NCI-H1105 treated with DMSO at 0.1 percent for 48 hours (cell line): ENCODE measurements at regions not wholly inside any gene's neighbourhood (a gene's known extent, or its start where the extent isn't known, plus 50 kb on each side); places are given as distances from the start of the nearest gene placed in this dataset.
A peak's percentile ranks its signal among the peaks of the same experiment; 100 is the strongest.
"Not testable (repeated sequence)": the region's sequence is repeated elsewhere in the genome, so short reads cannot be mapped to it uniquely, and the experiment has no call there.

Experiments used
- DNase-seq: peaks from one replicate; lab custom pipeline; 2025; lab: John Stamatoyannopoulos, UW

DNA sequence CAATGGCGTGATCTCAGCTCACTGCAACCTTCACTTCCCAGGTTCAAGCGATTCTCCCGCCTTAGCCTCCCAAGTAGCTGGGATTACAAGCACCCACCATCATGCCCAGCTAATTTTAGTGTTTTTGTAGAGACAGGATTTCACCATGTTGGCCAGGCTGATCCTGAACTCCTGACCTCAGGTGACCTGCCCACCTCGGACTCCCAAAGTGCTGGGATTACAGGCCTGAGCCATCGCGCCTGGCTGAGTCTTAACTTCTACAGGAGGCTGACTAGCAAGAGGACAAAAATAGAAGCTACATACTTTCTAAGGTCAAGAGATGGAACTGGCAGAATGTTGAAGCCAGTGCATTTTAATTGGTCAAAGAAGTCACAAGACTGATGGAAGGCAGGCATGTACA, 2296.2 kb upstream of the RAG2 start:
- DNase-seq = not testable (repeated sequence)

DNA sequence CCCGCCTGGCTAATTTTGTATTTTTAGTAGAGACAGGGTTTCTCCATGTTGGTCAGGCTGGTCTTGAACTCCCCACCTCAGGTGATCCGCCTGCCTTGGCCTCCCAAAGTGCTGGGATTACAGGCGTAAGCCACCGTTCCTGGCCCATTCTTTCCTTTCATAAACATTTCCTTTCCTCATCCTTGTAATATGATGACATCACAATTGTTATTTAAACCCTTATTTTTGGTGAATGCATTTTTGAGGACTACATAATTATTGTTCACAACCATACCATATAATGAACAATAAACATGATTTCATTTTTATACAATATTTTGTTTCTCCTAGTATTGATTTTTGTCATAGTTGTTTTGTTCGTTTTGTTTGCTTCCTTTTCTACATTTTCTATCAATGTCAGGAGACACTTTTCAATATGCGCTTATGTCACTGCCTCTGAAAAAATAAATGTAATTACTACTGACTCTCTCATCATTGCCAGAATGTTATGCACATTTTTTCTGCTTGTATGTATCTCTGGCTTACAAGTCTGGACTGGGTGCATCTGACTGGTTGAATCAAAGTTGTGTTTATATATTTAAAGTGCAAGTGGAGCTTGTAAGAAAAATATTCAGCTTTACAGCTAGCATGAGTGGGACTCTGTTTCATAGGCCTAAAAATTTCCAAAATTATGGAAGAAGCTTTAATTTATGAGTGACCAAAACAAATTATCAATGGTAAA, 2286.3 kb upstream of the RAG2 start:
- DNase-seq = no peak

DNA sequence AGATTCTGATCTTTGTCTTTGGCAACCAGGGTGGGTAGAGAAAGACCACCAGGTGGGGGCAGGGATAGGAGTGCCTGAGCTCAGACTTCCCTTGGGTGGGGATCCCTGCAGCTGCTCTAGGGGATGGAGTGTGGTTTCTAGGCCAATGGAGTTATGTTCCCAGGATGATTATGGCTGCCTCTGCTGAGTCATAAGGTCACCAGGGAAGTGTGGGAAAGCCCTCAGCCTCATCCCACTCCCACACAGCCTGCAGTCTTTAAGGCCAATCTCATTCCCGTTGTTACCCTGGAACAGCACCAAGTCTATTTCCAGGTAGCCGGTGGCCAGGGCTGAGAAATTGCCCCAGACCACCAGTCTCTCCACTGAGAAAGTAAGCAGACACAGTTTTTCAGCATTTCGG, 2269.3 kb upstream of the RAG2 start:
- DNase-seq = no peak

DNA sequence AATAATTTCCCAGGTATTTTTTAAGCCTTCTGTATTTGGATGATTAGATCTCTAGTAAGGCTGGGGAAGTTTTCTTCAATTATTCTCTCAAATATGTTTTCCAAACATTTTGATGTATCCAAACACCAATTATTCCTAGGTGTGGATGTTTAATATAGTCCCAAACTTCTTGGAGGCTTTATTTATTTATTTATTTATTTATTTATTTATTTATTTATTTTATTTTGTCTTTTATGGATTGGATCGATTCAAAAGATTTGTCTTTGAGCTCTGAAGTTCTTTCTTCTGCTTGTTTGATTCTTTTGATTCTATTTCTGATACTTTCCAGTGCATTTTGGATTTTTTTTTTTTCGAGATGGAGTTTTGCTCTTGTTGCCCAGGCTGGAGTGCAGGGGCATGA, 2267.9 kb upstream of the RAG2 start:
- DNase-seq = no peak

DNA sequence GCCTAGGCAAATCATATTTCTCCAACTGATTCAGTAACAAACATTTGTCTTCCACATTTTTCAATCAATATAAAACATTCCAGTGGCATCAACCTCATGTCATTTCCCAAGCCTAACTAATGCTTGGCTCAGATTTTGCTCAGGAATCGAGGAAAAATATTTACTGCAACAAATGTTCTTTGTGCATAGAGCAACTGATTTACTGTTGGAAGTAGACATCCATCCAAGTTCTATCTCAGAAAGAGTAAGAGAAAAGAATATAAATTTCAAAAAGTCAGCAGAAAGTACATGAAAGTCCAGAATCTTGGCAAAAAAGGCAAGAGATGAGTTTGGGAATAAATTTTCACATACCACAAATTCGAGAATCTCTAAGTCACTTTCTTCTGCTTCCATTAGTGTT, 2245.0 kb upstream of the RAG2 start:
- no peak for DNase-seq

DNA sequence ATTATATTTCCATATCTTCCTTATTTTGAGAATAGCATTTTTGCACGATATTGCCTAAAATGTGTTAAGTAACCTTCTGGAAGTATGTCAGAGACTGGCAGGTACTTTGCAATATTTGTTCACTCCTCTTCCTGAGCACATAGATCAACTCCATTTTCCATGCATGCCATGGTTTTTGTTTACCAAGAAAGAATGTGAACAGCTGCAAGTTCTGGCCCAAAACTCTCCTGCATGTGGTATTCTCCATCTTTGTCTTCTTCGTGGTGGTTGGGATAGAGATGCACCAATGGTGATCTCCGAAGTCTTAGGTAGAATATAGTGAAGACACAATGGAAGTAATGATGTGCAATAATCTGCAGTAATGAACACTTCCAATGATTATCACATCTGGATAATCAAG, 2241.0 kb upstream of the RAG2 start:
- no peak for DNase-seq

DNA sequence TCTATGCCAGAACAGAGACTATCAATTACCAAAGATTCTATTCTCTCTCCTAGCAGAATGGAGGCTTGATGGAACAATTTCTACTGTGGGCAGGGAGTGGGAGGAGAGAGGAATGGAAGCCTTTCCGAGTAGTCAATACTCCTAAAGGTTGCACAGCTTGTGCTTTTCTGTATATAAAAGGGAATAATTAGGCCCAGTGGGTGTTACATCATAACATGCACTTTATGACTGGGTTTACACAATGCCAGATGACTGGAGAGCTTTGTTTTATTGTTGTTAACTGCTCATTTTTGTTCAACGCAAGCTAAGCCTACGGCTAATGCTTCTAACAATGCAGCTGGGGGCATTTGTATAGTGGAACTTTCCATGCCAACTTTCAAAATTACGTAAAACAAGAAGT, 2237.9 kb upstream of the RAG2 start:
- DNase-seq = no peak

DNA sequence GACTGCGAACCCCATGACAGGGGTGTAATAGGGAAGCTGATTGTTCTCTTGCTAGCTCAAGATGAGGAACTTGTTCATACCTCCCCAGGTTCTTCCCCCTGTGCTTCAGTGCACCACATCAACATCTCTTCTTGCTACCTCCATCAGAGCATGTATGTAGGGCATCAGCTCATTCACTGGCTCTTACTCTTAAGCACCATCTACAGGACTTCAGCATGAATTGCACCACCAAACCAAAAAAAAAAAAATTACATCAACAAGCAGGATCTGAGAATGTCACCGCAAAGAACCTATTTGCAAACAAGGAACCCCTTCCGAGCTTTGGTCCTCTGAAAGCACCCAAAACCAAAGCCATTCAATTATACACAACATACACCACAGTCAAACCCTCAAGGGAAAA, 2226.5 kb upstream of the RAG2 start:
- no peak for DNase-seq

DNA sequence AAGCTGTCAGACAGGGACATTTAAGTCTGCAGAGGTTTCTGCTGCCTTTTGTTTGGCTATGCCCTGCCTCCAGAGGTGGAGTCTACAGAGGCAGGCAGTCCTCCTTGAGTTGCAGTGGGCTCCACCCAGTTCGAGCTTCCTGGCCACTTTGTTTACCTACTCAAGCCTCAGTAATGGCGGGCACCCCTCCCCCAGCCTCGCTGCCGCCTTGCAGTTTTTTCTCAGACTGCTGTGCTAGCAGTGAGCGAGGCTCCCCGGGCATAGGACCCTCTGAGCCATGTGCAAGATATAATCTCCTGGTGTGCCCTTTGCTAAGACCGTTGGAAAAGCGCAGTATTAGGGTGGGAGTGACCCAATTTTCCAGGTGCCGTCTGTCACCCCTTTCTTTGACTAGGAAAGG, 2223.8 kb upstream of the RAG2 start:
- not testable (repeated sequence) for DNase-seq

DNA sequence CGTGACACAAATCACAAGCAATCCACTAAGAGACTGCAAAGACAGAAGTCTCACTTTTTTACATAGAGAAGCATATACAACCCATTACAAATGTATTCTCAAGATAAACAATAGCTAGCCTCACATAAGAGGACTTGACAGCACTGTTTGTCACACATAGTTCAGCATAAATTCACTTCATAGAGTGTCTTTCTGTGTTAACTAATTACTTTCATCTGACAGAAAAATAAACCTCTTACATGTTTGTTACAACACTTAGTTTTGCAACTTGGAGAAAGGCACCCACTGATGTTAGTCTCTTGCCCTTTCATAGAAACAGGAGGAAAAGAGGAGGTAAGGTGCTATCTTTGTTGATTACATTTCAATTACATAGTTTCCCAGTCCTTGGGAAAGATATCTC, 2221.9 kb upstream of the RAG2 start:
- no peak for DNase-seq

DNA sequence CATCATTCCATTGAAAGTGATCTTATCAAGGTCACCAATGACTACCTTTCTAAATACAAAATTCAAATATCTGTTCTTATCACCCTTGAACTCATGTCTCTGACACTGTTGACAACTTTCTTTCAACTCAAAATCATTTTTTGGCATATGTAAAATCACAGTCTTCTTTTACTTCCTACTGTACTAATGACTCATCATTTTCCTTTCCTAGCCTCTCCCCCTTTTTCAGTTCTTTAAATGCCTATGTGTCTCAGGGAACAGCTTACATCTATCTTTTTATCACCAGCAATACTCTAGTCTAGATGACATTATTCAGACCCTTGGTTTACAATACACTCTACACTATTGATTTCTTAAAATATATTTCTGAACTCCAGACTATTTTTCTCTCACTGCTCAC, 2220.7 kb upstream of the RAG2 start:
- DNase-seq = no peak

DNA sequence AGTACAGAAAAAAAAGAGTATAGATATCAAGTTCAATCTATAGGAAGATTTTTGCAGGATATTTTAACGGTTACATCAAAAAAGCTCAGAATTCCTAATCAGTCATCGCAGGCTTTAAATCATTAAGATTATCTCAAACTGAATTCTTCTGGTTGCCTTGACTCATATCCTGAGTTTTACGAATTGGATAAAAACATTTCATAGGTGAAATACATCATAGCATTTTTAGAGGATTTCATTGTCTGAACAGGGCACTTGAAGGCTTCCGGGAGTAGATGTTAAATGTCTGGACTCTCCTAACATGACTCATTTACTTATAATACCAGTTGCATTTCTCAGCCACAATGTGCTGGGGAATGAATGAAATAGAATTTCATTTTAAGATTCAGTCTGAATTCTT, 2216.6 kb upstream of the RAG2 start:
- DNase-seq = no peak

DNA sequence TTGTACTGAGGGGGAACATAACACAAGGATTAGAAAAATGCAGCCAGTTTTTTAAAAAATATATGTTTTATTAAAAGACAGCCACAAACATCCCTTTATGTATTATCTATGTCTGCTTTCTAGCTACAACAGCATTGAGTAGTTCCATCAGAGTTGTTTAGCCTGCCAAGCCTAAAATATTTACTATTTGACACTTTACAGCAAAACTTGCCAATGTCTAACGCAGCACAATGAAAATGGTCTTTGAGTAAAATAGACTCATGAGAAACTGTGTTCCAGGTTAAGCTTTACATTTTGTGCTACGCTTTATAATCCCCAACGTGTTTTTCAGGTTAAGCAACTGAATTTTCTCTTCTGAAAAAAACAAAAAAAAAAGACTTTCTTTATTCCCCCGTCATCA, 2211.5 kb upstream of the RAG2 start:
- no peak for DNase-seq

DNA sequence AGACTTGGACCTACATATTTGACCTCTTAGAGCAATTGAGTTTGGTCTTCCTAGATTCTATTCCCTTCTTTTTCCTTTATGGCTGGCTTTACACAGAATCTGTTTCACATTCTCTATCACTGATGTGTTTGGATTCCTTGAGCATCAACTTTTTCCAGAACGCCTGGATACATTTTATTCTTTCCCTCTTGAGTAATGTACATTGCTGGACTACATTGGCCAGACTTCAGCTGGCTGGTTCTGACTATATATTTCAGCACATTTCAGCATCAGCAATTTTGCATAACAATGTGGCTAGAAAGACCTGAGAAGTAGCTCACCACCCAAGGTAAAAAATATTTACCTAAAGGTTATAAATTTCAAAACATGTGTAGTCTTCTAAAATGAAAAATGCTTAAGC, 2198.2 kb upstream of the RAG2 start:
- DNase-seq = no peak

DNA sequence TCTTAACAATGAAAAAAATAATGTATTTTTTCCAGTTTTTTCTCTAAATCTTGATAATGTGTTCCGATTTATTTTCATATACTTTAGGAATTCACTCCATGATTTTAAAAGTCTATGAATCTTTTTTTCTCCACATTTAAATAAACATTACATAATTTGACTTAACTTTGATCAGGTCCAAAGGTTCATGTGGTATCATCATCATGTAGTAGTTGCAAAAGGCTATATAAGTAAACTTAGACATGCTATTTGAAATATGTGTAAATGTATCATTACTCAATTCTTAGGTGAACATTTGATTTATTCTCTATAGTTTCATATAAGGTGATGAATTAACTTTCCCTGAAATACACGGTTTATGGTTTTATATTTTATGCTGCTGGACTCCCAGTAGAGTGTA, 2197.0 kb upstream of the RAG2 start:
- no peak for DNase-seq

DNA sequence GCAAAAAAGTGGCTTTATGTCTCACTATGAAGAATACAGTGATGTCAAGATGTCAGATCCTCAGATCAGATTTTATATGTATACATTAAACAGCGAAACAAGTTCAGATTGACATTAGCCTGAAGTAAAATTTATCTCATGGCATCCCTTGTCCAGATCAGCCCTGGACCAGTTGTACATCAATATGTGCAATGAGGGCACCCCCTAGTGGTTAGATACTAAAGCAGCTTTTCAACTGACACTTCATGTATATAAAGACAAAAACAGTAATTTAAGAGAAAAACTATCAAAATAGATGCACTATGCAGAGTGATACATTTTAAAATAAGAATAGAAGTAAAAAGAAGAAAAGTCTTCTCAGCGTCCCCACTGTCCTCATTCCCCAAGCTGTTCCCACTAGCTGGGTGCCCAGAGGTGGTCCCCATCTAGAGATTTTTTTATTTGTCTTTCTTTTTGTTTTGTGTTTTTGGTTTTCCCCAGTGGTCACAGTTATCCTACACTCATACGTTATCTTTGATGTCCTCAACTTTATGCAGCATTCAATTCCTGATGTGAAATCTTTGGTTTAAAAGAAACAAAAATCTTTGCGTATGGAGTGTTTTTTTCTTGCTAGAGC, 2193.4 kb upstream of the RAG2 start:
- DNase-seq = peak; percentile 52

DNA sequence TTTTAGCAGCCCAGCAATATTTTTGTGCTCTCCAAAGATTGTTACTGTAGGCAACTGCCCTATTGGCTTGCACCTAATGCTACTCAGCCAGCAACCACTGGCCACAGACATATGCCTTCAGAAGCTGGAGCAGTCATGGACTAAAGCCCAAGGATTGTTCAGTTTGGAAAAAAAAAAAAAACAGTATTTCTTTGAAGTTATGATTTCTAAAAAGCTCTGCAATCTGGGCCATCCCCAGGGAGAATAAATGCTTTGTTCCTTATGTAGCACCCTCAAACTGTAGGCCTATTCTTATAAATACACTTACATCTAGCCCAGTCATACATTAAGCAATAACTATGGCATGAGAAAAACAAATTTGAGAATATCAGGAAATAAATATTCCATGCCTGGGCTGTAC, 2190.5 kb upstream of the RAG2 start:
- no peak for DNase-seq

DNA sequence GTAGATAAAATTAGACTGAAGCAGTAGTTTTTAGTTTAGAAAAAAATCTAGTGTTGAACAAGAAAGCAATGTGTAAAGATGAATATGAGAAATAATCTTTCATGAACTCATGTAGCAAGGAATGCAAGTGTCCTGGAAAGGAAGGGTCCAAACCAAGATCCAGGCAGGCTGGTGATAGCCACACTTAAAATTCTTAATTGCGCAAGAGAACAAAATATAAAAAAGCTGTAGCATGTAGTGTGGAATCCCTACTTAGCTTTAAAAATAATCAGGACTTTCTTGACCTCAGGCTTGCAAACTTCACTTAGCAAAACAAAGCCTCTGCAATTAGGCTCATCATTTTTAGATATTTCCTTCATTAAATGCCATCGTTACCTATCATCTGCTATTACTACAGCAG, 2186.1 kb upstream of the RAG2 start:
- DNase-seq = no peak

DNA sequence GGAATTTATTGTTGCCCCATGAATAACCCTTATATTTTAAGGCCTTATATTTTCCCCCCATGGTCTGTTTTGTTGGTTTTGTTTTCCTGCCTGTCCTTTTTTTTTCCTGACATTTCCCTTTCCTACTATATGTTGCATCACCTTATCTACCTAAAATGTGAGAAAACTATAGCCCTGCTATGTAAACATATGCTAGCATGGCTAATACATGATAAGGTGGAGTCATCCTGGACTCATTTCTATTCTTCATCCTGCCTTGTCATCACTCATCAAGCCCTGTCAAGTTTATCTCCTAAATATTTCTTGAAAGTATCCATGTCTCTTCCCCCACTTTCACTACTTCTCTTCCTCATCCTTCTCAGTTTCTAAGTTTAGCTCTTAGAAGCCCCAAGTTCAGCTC, 2168.8 kb upstream of the RAG2 start:
- no peak for DNase-seq

DNA sequence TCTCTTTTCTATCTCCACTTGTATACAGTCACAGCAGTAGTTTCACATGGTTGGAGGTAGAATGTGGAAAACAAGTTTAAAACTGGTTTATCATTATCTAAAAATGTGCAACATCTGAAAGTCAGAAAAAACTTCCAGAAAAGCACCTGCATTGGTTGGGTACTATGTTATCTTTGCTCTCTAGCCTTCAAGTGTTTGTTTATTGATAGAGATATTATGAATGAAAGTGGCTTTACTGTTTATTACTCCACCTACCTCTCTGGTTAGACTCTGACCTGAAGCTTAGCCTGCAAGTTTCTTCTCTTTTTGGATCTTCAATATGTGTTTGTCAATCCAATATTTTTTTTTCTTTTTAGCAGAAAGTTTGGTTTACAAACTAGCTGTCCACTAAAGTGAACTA, 2161.4 kb upstream of the RAG2 start:
- DNase-seq = no peak

DNA sequence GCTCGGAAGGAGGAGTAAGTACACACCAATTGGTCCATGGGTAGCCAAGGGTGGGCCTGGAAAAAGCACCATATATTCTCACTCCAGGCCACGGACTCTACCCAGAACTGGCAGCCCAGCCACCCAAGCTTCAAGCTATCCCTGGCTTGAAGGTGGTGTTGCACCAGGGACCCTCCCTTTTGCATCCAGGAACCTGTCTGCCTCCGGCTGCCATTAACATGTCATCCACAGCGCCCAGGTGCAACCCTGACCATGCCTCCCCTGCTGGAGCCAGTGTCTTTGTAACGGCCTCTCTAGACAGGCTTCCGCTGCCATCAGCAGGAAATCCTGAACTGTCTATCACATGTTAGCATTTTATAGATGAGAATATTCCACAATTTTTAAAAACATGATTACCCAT, 2158.5 kb upstream of the RAG2 start:
- no peak for DNase-seq

DNA sequence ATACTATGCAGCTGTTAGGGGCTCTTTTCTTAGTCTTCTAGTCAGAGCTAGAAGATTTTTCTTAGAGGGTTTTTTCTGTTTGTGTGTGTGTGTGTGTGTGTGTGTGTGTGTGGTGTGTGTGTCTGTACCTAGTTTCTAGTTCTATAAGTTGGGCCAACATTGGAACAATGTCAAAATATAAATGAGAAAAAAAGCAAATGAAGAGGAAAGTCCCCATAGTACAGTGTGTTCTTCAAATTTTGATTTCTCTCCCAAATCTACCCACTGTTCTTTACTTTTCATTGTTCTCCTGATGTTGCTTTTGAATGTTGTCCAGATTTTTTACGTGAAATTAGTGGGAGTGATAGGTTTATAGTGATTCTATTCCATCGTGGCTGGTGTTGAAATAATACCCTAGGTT, 2153.4 kb upstream of the RAG2 start:
- DNase-seq = no peak

DNA sequence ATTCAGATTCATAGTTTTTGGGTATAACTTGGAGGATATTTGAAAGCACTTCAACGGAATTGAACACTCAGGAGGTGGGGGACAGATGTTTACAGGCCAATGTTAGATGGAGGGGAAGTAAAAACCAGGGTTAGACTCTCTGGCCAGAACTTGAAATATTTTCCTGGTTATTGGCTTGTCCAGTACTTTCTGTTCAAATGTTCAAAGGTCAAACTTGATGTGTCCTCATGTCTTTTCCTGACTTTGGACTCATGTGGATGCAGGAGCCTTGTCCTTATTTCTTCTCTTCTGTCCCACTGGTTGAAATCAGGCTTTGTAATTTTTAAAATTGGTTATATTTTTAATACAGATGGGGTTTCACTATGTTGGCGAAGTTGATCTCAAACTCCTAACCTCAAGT, 2148.5 kb upstream of the RAG2 start:
- not testable (repeated sequence) for DNase-seq

DNA sequence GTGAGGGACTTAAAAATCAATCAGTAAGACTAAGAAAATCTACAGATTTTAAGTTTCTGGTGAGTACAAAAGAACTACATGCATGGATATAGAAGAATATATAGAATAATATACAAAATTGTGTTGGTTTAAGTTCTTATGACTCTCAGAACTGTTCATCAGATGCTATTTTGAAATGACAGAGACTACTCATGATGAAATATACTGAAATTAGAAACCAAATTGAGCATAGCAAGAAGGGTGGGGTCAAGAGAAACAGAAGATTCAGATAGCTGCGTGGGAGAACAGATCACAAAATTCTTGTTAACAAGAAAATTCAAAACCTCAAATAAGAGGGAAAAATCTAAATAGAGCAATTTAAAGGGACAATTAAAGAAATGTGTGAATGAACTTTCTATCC, 2125.3 kb upstream of the RAG2 start:
- no peak for DNase-seq
